PFSK-1 (cell line): ENCODE measurements at regions not wholly inside any gene's neighbourhood (a gene's known extent, or its start where the extent isn't known, plus 50 kb on each side); places are given as distances from the start of the nearest gene placed in this dataset.

ENCODE experiments used
- POLR2AphosphoS5 ChIP-seq: IDR thresholded peaks from 2 replicates; pipeline ENCODE4 v1.6.1; 2012; ENCODE audit warnings: low read depth, mild to moderate bottlenecking, control low read depth, low read length, moderate library complexity
- TAF1 ChIP-seq: IDR thresholded peaks from 2 replicates; pipeline ENCODE4 v1.6.1; 2012; ENCODE audit warnings: low read length, control low read depth, borderline replicate concordance; ENCODE audit not compliant: insufficient read depth
- TF ChIP-seq, protein P1 (sequence below), 2 experiments: IDR thresholded peaks; 2 replicates each; pipeline versions ENCODE4 v1.6.1 to v1.8.0; 2011 to 2012; ENCODE audit warnings: low read depth in 2 of 2, low read length in 2 of 2, control low read depth in 1 of 2, inconsistent platforms in 1 of 2, mild to moderate bottlenecking in 1 of 2, moderate library complexity in 1 of 2; ENCODE audit not compliant: insufficient read depth in 1 of 2

GRCh38 chr10:29946953-29947700 lies 112.3 kb downstream of the JCAD start:
- no peak for TF ChIP-seq TAF1
- TF ChIP-seq POLR2AphosphoS5, result no peak
- TF ChIP-seq, protein P1, sequence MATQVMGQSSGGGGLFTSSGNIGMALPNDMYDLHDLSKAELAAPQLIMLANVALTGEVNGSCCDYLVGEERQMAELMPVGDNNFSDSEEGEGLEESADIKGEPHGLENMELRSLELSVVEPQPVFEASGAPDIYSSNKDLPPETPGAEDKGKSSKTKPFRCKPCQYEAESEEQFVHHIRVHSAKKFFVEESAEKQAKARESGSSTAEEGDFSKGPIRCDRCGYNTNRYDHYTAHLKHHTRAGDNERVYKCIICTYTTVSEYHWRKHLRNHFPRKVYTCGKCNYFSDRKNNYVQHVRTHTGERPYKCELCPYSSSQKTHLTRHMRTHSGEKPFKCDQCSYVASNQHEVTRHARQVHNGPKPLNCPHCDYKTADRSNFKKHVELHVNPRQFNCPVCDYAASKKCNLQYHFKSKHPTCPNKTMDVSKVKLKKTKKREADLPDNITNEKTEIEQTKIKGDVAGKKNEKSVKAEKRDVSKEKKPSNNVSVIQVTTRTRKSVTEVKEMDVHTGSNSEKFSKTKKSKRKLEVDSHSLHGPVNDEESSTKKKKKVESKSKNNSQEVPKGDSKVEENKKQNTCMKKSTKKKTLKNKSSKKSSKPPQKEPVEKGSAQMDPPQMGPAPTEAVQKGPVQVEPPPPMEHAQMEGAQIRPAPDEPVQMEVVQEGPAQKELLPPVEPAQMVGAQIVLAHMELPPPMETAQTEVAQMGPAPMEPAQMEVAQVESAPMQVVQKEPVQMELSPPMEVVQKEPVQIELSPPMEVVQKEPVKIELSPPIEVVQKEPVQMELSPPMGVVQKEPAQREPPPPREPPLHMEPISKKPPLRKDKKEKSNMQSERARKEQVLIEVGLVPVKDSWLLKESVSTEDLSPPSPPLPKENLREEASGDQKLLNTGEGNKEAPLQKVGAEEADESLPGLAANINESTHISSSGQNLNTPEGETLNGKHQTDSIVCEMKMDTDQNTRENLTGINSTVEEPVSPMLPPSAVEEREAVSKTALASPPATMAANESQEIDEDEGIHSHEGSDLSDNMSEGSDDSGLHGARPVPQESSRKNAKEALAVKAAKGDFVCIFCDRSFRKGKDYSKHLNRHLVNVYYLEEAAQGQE (IDR thresholded peaks at IDR 0.05; ENCODE audit: insufficient read depth in 1 of 2, low read depth in 2 of 2, low read length in 2 of 2), result no peak
